Myocyte (in vitro differentiated cells): ENCODE measurements at regions not wholly inside any gene's neighbourhood (a gene's known extent, or its start where the extent isn't known, plus 50 kb on each side); places are given as distances from the start of the nearest gene placed in this dataset.
A peak's percentile ranks its signal among the peaks of the same experiment; 100 is the strongest.

Experiments
- DNase-seq: peaks from one replicate; pipeline ENCODE4 v3.0.0-alpha.2; 2012; ENCODE audit warnings: low read depth

GRCh38 chr3:99218468-99218867 is 317.0 kb upstream of the DCBLD2 start:
- DNase-seq, result no peak

DNA sequence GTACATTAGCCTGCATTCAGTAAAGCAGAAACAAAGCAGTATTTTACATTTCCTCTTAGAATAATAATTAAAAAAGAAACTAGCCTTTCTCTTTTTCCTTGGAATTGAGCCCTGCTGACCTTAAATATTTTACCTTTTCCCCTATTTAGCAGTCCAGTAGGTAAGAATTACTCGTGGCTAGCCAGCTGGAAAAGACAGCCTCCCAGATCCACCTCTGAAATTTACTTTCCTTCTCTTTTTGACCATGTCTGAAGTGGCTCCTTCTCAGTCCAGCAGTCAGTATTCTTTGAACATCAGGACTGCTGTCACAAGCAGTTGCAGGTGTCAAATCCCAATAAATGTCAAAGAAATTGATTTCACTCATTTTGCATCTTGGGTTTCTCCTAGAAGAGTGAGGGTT is 311.5 kb upstream of the DCBLD2 start:
- no peak for DNase-seq

GRCh38 chr3:99211309-99211708 is 309.8 kb upstream of the DCBLD2 start:
- DNase-seq, result no peak

GRCh38 chr3:99199021-99199420 is 297.5 kb upstream of the DCBLD2 start:
- DNase-seq, result no peak

DNA sequence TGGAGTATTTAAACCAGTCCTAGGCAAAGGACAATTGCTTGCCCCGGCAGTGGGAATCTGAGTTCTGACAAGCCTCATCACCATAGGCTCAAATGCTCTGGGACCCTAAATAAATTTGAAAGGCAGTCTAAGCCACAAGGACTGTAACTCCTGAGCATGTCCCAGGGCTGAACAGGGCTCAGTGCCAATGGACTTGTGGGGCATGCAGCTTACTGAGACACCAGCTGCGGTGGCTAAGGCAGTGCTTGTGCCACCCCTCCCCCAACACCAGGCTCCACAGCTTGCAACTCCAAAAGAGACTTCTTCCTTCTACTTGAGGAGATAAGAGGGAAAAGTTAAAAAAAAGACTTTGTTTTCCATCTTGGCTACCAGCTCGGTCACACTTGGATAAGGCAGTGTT is 289.7 kb upstream of the DCBLD2 start:
- DNase-seq, result peak; percentile 80

- no peak for DNase-seq
Measured at GRCh38 chr3:99188936-99189335, 287.4 kb upstream of the DCBLD2 start.

DNA sequence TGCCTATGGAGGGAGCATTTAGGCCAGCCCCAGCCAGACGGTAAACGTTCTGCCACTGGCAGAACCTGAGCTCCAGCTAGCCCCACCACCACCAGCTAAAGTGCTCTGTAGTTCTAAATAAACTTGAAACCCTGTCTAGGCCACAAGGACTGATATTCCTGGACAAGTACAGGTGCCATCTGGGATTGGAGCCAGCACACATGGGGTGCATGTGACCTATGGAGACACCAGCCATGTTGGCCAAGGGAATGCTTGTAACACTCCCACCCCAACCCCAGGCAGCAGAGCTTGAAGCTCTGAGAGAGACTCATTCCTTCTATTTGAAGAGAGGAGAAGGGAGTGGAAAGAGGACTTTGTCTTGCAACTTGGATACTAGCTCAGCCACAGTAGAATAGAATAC is 284.5 kb upstream of the DCBLD2 start:
- peak; percentile 79 for DNase-seq

DNA sequence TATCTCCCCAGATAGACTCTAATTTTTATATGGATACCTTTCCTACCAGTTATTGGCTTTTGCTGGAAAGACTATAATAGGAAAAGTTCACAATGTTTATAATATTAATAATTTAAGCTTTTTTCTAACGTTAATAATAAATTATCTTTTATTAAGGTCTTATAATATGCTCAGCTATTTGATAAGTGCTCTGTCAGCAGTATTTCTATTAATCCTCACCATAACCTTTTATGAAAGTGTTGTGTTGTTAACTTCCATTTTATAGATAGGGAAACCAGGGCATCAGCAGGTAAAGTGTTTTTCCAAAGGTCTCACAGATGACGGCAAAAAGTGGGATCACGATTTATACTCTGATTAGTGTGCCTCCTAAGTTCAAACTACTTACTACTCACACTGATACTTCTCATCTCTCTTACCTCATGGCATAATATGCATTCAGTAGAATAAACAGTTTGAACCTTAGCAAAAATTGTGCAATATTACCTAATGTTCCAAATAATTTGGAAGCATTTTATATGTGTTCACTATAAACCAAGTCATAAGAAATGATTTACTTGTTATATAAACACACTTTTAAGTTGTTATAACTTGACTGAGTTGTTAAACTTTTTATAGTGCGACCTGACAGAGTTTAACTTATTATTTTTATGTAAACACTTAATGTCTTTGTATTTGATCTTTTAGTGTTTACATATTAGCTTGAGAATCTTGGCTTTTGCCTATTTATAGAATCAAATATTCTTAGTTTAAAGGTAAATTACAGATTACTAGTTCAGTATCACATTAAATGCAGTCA is 274.9 kb upstream of the DCBLD2 start:
- no peak for DNase-seq

- no peak for DNase-seq
Measured at GRCh38 chr3:99175276-99175812, 273.8 kb upstream of the DCBLD2 start.

DNA sequence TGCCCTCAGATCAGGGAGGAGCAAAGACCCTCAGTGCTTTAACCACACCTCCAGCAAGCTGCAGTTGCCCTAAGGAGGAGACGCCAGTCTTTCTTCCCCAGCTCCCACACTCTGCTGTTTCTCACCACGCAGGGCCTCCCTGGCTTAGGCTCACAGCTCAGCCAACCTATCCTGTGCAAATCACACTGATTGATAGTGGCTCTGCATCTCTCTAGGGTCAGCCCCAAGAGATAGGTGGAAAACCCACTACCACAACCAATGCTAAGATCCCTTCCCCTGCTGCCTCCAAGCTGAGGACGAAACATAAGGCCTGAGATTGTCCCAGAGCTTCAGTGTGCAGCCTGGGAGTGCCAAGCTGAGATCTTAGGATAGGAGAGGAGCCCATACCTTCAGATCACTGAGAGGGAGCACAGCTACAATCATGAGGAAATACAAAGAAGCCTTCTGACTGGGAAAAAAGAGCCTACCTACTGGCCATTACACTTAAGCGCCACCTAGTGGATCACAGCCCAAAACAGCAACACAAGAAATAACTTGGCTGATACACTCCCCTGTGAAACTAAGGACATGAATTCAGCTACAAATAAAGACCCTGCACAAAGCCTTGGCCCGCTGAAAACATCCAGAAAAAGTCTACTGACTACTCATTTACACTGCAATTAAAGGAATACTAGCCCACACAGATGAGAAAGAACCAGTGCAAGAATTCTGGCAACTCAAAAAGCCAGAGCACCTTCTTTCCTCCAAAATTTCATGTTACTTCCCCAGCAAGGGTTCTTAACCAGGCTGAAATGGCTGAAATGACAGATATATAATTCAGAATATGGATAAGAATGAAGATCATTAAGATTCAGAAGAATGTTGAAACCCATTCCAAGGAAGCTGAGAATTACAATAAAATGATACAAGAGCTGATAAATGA is 271.5 kb upstream of the DCBLD2 start:
- DNase-seq, result peak; percentile 80

DNA sequence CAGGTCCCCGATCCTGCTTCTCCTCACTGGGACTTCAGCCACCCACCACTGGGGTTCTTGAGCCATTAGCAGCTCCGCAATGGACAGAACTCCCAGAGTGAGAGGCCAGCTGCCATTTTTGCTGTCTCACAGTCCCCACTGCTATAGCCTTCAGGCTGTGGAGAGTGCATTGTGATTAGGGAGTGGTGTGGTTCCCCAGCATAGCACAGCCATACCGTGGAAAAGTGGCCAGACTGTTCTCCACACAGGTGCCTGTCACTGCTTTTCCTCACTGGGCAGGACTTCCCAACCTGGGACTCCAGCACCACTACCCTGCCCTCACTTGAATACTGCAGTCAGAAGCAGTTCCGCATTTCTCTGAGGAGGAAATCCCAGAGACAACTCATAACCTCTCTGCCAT is 270.3 kb upstream of the DCBLD2 start:
- no peak for DNase-seq

- no peak for DNase-seq
Measured at GRCh38 chr3:99170867-99171517, 269.5 kb upstream of the DCBLD2 start.

DNA sequence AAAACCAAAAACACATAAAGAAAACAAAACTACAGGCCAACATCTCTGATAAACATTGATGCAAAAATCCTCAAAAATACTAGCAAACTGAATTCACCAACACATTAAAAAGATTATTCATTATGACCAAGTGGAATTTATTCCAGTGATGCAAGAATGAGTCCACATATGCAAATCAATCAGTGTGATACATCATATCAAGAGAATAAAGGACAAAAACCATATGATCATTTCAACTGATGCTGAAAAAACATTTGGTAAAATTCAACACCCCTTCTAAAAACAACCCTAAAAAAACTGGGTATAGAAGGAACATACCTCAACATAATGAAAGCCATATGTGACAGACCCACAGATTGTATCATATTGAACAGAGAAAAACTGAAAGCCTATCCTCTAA is 265.6 kb upstream of the DCBLD2 start:
- DNase-seq, result no peak

DNA sequence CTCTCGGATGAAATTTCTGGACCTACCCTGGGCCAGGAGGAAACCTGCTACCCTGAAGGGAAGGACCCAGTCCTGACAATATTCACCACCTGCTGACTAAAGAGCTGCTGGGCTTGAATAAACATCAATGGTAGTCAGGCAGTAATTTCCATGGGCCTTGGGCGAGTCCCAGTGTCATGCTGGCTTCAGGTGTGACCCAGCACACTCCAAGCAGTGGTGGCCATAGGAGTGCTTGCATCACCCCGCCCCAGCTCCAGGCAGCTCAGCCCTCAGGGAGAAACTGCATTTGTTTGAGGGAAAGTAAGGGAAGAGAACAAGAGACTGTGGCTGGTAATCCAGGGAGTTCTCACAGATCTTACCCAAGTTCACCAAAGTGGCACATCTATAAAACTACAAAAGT is 261.8 kb upstream of the DCBLD2 start:
- no peak for DNase-seq

GRCh38 chr3:99159220-99159762 is 257.8 kb upstream of the DCBLD2 start:
- no peak for DNase-seq

- DNase-seq, result no peak
Measured at GRCh38 chr3:99145031-99145430, 243.5 kb upstream of the DCBLD2 start.

GRCh38 chr3:99143493-99143892 is 242.0 kb upstream of the DCBLD2 start:
- DNase-seq, result no peak

- DNase-seq, result no peak
Measured at GRCh38 chr3:99134986-99135385, 233.5 kb upstream of the DCBLD2 start.

GRCh38 chr3:99131876-99132275 is 230.4 kb upstream of the DCBLD2 start:
- DNase-seq, result no peak

GRCh38 chr3:99128725-99129505 is 227.4 kb upstream of the DCBLD2 start:
- peak; percentile 79 for DNase-seq

DNA sequence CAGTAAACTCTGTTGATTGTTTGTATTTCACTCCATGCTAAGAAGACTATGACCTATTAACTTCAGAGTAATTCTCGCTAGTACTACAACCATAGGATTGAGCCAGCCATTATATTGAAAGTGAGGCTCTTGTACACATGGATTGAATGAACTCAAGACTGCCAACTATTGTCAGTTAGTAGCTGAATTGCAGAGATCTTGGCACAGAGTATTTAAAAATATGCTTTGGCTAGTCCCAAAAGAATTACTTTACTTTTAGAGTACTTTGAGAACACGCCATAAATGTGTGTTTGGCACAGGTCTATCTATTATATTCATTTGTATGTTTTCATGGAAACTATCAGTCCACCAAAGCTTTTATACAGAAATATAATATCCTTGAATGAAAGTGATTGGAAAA is 226.7 kb upstream of the DCBLD2 start:
- no peak for DNase-seq
